ENCODE measurements at regions not wholly inside any gene's neighbourhood (a gene's known extent, or its start where the extent isn't known, plus 50 kb on each side); places are given as distances from the start of the nearest gene placed in this dataset.

GRCh38 chr20:55283889-55284288, 721.4 kb downstream of the CBLN4 start:
- FAIRE-seq: no peak
- DNase-seq (ENCODE audit: low spot score): no peak

GRCh38 chr20:55273149-55273548, 732.2 kb downstream of the CBLN4 start:
- no peak for FAIRE-seq

GRCh38 chr20:55271371-55271770, 733.9 kb downstream of the CBLN4 start:
- FAIRE-seq: no peak

More at GRCh38 chr20:55273149-55273548, 732.2 kb downstream of the CBLN4 start:
- DNase-seq (ENCODE audit: low spot score): no peak

GRCh38 chr20:55269913-55270312, 735.4 kb downstream of the CBLN4 start:
- no peak for FAIRE-seq
- DNase-seq (ENCODE audit: low spot score): peak; percentile 27

More at GRCh38 chr20:55271371-55271770, 733.9 kb downstream of the CBLN4 start:
- no peak for DNase-seq (ENCODE audit: low spot score)

GRCh38 chr20:55266361-55266760, 739.0 kb downstream of the CBLN4 start:
- FAIRE-seq: no peak
- no peak for DNase-seq (ENCODE audit: low spot score)

- no peak for FAIRE-seq
- no peak for DNase-seq (ENCODE audit: low spot score)
Measured at GRCh38 chr20:55264703-55265239, 740.5 kb downstream of the CBLN4 start.

- DNase-seq (ENCODE audit: low spot score): no peak
- no peak for FAIRE-seq
Measured at GRCh38 chr20:55258559-55258958, 746.8 kb downstream of the CBLN4 start.

- DNase-seq (ENCODE audit: low spot score) (no peak), FAIRE-seq (no peak)
Measured at GRCh38 chr20:55255016-55255415, 750.3 kb downstream of the CBLN4 start.

- FAIRE-seq (no peak), DNase-seq (ENCODE audit: low spot score) (no peak)
Measured at GRCh38 chr20:55253781-55254180, 751.5 kb downstream of the CBLN4 start.

GRCh38 chr20:55252521-55252920, 752.8 kb downstream of the CBLN4 start:
- DNase-seq (ENCODE audit: low spot score) (no peak), FAIRE-seq (no peak)

GRCh38 chr20:55251170-55251569, 754.1 kb downstream of the CBLN4 start:
- peak; percentile 93 for FAIRE-seq
- no peak for DNase-seq (ENCODE audit: low spot score)

- FAIRE-seq (no peak), DNase-seq (ENCODE audit: low spot score) (no peak)
Measured at GRCh38 chr20:55242853-55243252, 762.5 kb downstream of the CBLN4 start.

GRCh38 chr20:55239269-55239668, 763.9 kb downstream of the DOK5 start:
- peak; percentile 61 for FAIRE-seq
- no peak for DNase-seq (ENCODE audit: low spot score)

GRCh38 chr20:55232647-55233046, 757.3 kb downstream of the DOK5 start:
- DNase-seq (ENCODE audit: low spot score) (no peak), FAIRE-seq (no peak)

GRCh38 chr20:55229451-55229850, 754.1 kb downstream of the DOK5 start:
- FAIRE-seq: no peak
- DNase-seq (ENCODE audit: low spot score): no peak

GRCh38 chr20:55216525-55217242, 741.3 kb downstream of the DOK5 start:
- FAIRE-seq: no peak

GRCh38 chr20:55213653-55214052, 738.3 kb downstream of the DOK5 start:
- DNase-seq (ENCODE audit: low spot score): no peak
- no peak for FAIRE-seq

More at GRCh38 chr20:55216525-55217242, 741.3 kb downstream of the DOK5 start:
- no peak for DNase-seq (ENCODE audit: low spot score)

- FAIRE-seq (no peak), DNase-seq (ENCODE audit: low spot score) (no peak)
Measured at GRCh38 chr20:55211481-55211880, 736.1 kb downstream of the DOK5 start.

GRCh38 chr20:55205665-55206064, 730.3 kb downstream of the DOK5 start:
- DNase-seq (ENCODE audit: low spot score): no peak
- FAIRE-seq: peak; percentile 23

GRCh38 chr20:55200317-55200716, 724.9 kb downstream of the DOK5 start:
- FAIRE-seq (no peak), DNase-seq (ENCODE audit: low spot score) (no peak)

GRCh38 chr20:55194947-55195346, 719.6 kb downstream of the DOK5 start:
- DNase-seq (ENCODE audit: low spot score) (no peak), FAIRE-seq (no peak)

GRCh38 chr20:55186228-55186627, 710.8 kb downstream of the DOK5 start:
- peak; percentile 77 for FAIRE-seq
- DNase-seq (ENCODE audit: low spot score): no peak

- DNase-seq (ENCODE audit: low spot score): no peak
- FAIRE-seq: no peak
Measured at GRCh38 chr20:55175081-55175480, 699.7 kb downstream of the DOK5 start.
